SK-N-SH (cell line): ENCODE measurements at regions not wholly inside any gene's neighbourhood (a gene's known extent, or its start where the extent isn't known, plus 50 kb on each side); places are given as distances from the start of the nearest gene placed in this dataset.

Source experiments
- CTCF ChIP-seq: fragments of 200-600 bp; sonication (generic); IDR thresholded peaks from 2 replicates; pipeline ENCODE4 v1.6.1; 2017; ENCODE audit warnings: antibody characterized with exemption, mild to moderate bottlenecking, moderate library complexity
- EP300 ChIP-seq, 2 experiments: IDR thresholded peaks; 2 replicates each; pipeline versions ENCODE4 v1.4.0 to v1.6.1; 2012; ENCODE audit warnings: borderline replicate concordance in 1 of 2, low read depth in 1 of 2, low read length in 1 of 2
- EZH2phosphoT487 ChIP-seq: fragments of 200-600 bp; sonication (generic); IDR thresholded peaks from 2 replicates; pipeline ENCODE4 v1.6.1; 2017; ENCODE audit warnings: low read depth, mixed run types, mild to moderate bottlenecking, antibody characterized with exemption, moderate library complexity, borderline replicate concordance
- MAX ChIP-seq: IDR thresholded peaks from 2 replicates; pipeline ENCODE4 v1.4.0; 2012; ENCODE audit warnings: low read depth
- NRF1 ChIP-seq: IDR thresholded peaks from 2 replicates; pipeline ENCODE4 v1.6.1; 2012; ENCODE audit warnings: low read depth, mild to moderate bottlenecking, low read length
- POLR2AphosphoS5 ChIP-seq: IDR thresholded peaks from 2 replicates; pipeline ENCODE4 v1.6.1; 2012; ENCODE audit warnings: low read depth, low read length
- RAD21 ChIP-seq: IDR thresholded peaks from 2 replicates; pipeline ENCODE4 v1.6.1; 2012; ENCODE audit warnings: mild to moderate bottlenecking, low read length
- RCOR1 ChIP-seq: fragments of 150-350 bp; IDR thresholded peaks from 2 replicates; pipeline ENCODE4 v1.6.1; 2017; ENCODE audit warnings: antibody characterized with exemption, low read length
- YY1 ChIP-seq: IDR thresholded peaks from 2 replicates; pipeline ENCODE4 v1.4.0; 2012; ENCODE audit warnings: low read depth, mild to moderate bottlenecking

GRCh38 chr6:65798280-65799014 lies 91.4 kb upstream of the EYS start:
- no peak for TF ChIP-seq CTCF
- no peak for TF ChIP-seq RCOR1
- no peak for TF ChIP-seq RAD21
- no peak for TF ChIP-seq EP300 (IDR thresholded peaks at IDR 0.05; ENCODE audit: borderline replicate concordance in 1 of 2, low read depth in 1 of 2, low read length in 1 of 2)
- TF ChIP-seq POLR2AphosphoS5, result no peak
- no peak for TF ChIP-seq YY1
- no peak for TF ChIP-seq MAX
- no peak for TF ChIP-seq EZH2phosphoT487
- TF ChIP-seq NRF1, result no peak
